ENCODE measurements at regions not wholly inside any gene's neighbourhood (a gene's known extent, or its start where the extent isn't known, plus 50 kb on each side); places are given as distances from the start of the nearest gene placed in this dataset.

GRCh38 chr6:22030730-22031619, 265.9 kb downstream of the PRL start:
- CTCF ChIA-PET: no interaction called here
- DNase-seq: no peak
- Mint-ChIP-seq H3K27me3 (no peaks in the 10 kb centered on the region), H3K9me3 (ENCODE audit: low read depth) (peaks cover 5% of the 10 kb centered on the region), H3K4me1 (peaks cover under 1% of the 10 kb centered on the region), H3K36me3 (no peaks in the 10 kb centered on the region), H3K4me3 (no peak overlapping the region), H3K27ac (no peak overlapping the region)
- no peak for ATAC-seq

- H3K27ac Mint-ChIP-seq: no peak overlapping the region
- H3K9me3 Mint-ChIP-seq (ENCODE audit: low read depth): peaks cover 5% of the 10 kb centered on the region
- ATAC-seq (no peak), DNase-seq (no peak)
- no peaks in the 10 kb centered on the region for H3K36me3 Mint-ChIP-seq
- CTCF ChIA-PET: interaction anchor here (0.7 kb wide), 1 partner anchor 11 kb away, joined by 3 read pairs; no protein-coding TSS in a partner anchor
- no peaks in the 10 kb centered on the region for H3K27me3 Mint-ChIP-seq
- H3K4me3 Mint-ChIP-seq: no peak overlapping the region
- H3K4me1 Mint-ChIP-seq: no peaks in the 10 kb centered on the region
Observed at GRCh38 chr6:22035690-22036089, 261.1 kb downstream of the PRL start.

- H3K27ac Mint-ChIP-seq: no peak overlapping the region
- no peak overlapping the region for H3K4me3 Mint-ChIP-seq
- ATAC-seq (no peak), DNase-seq (no peak)
- no peaks in the 10 kb centered on the region for H3K4me1 Mint-ChIP-seq
- CTCF ChIA-PET: no interaction called here
- H3K36me3 Mint-ChIP-seq: no peaks in the 10 kb centered on the region
- peaks cover 5% of the 10 kb centered on the region for H3K9me3 Mint-ChIP-seq (ENCODE audit: low read depth)
- H3K27me3 Mint-ChIP-seq: no peaks in the 10 kb centered on the region
Observed at GRCh38 chr6:22036275-22036674, 260.6 kb downstream of the PRL start.

GRCh38 chr6:22036699-22037098, 260.1 kb downstream of the PRL start:
- Mint-ChIP-seq H3K4me3 (no peak overlapping the region), H3K27me3 (no peaks in the 10 kb centered on the region), H3K4me1 (no peaks in the 10 kb centered on the region), H3K27ac (no peak overlapping the region), H3K36me3 (no peaks in the 10 kb centered on the region), H3K9me3 (ENCODE audit: low read depth) (peaks cover 5% of the 10 kb centered on the region)
- CTCF ChIA-PET: no interaction called here
- ATAC-seq (no peak), DNase-seq (no peak)

GRCh38 chr6:22041797-22042480, 254.9 kb downstream of the PRL start:
- ATAC-seq (no peak), DNase-seq (no peak)
- Mint-ChIP-seq H3K36me3 (no peaks in the 10 kb centered on the region), H3K4me1 (no peaks in the 10 kb centered on the region), H3K9me3 (ENCODE audit: low read depth) (no peaks in the 10 kb centered on the region), H3K27me3 (no peaks in the 10 kb centered on the region), H3K27ac (no peak overlapping the region), H3K4me3 (no peak overlapping the region)
- CTCF ChIA-PET: no interaction called here

- ATAC-seq: no peak
- CTCF ChIA-PET: no interaction called here
- H3K4me1 Mint-ChIP-seq: no peaks in the 10 kb centered on the region
- H3K9me3 Mint-ChIP-seq (ENCODE audit: low read depth): no peaks in the 10 kb centered on the region
- no peak overlapping the region for H3K27ac Mint-ChIP-seq
- DNase-seq: no peak
- no peaks in the 10 kb centered on the region for H3K36me3 Mint-ChIP-seq
- no peak overlapping the region for H3K4me3 Mint-ChIP-seq
- no peaks in the 10 kb centered on the region for H3K27me3 Mint-ChIP-seq
Observed at GRCh38 chr6:22042706-22043105, 254.1 kb downstream of the PRL start.

GRCh38 chr6:22043284-22043962, 253.4 kb downstream of the PRL start:
- ATAC-seq (no peak), DNase-seq (no peak)
- CTCF ChIA-PET: no interaction called here
- H3K36me3 Mint-ChIP-seq: no peaks in the 10 kb centered on the region
- no peaks in the 10 kb centered on the region for H3K9me3 Mint-ChIP-seq (ENCODE audit: low read depth)
- H3K27ac Mint-ChIP-seq: no peak overlapping the region
- no peaks in the 10 kb centered on the region for H3K27me3 Mint-ChIP-seq
- H3K4me1 Mint-ChIP-seq: no peaks in the 10 kb centered on the region
- H3K4me3 Mint-ChIP-seq: no peak overlapping the region

- H3K4me1 Mint-ChIP-seq: no peaks in the 10 kb centered on the region
- no peaks in the 10 kb centered on the region for H3K36me3 Mint-ChIP-seq
- no peak overlapping the region for H3K27ac Mint-ChIP-seq
- no peak for ATAC-seq
- no peak overlapping the region for H3K4me3 Mint-ChIP-seq
- H3K9me3 Mint-ChIP-seq (ENCODE audit: low read depth): no peaks in the 10 kb centered on the region
- H3K27me3 Mint-ChIP-seq: no peaks in the 10 kb centered on the region
- no peak for DNase-seq
- CTCF ChIA-PET: no interaction called here
Observed at GRCh38 chr6:22045261-22045912, 251.4 kb downstream of the PRL start.

GRCh38 chr6:22049002-22049401, 247.8 kb downstream of the PRL start:
- no peaks in the 10 kb centered on the region for H3K27me3 Mint-ChIP-seq
- H3K9me3 Mint-ChIP-seq (ENCODE audit: low read depth): no peaks in the 10 kb centered on the region
- H3K4me3 Mint-ChIP-seq: no peak overlapping the region
- H3K4me1 Mint-ChIP-seq: no peaks in the 10 kb centered on the region
- CTCF ChIA-PET: no interaction called here
- no peak overlapping the region for H3K27ac Mint-ChIP-seq
- no peak for DNase-seq
- H3K36me3 Mint-ChIP-seq: no peaks in the 10 kb centered on the region
- no peak for ATAC-seq

GRCh38 chr6:22053391-22053997, 243.3 kb downstream of the PRL start:
- Mint-ChIP-seq H3K27ac (no peak overlapping the region), H3K36me3 (no peaks in the 10 kb centered on the region), H3K4me1 (no peaks in the 10 kb centered on the region), H3K27me3 (no peaks in the 10 kb centered on the region), H3K4me3 (no peak overlapping the region), H3K9me3 (ENCODE audit: low read depth) (no peaks in the 10 kb centered on the region)
- CTCF ChIA-PET: interaction anchor here (0.6 to 1.3 kb wide), 2 partner anchors 52 to 1795 kb away, joined by 3 read pairs; no protein-coding TSS in a partner anchor
- DNase-seq: no peak
- no peak for ATAC-seq

- no peak overlapping the region for H3K27ac Mint-ChIP-seq
- H3K9me3 Mint-ChIP-seq (ENCODE audit: low read depth): no peaks in the 10 kb centered on the region
- ATAC-seq (no peak), DNase-seq (no peak)
- peaks cover 4% of the 10 kb centered on the region for H3K4me1 Mint-ChIP-seq
- H3K27me3 Mint-ChIP-seq: no peaks in the 10 kb centered on the region
- H3K4me3 Mint-ChIP-seq: no peak overlapping the region
- CTCF ChIA-PET: no interaction called here
- H3K36me3 Mint-ChIP-seq: no peaks in the 10 kb centered on the region
Observed at GRCh38 chr6:22056398-22056797, 240.4 kb downstream of the PRL start.

- no peak for DNase-seq
- ATAC-seq: no peak
- Mint-ChIP-seq H3K9me3 (ENCODE audit: low read depth) (no peaks in the 10 kb centered on the region), H3K27ac (no peak overlapping the region), H3K4me3 (no peak overlapping the region), H3K4me1 (peaks cover 11% of the 10 kb centered on the region), H3K27me3 (no peaks in the 10 kb centered on the region), H3K36me3 (no peaks in the 10 kb centered on the region)
- CTCF ChIA-PET: no interaction called here
Observed at GRCh38 chr6:22057962-22058361, 238.9 kb downstream of the PRL start.

GRCh38 chr6:22059126-22059525, 237.7 kb downstream of the PRL start:
- ATAC-seq (no peak), DNase-seq (no peak)
- Mint-ChIP-seq H3K36me3 (no peaks in the 10 kb centered on the region), H3K9me3 (ENCODE audit: low read depth) (no peaks in the 10 kb centered on the region), H3K27me3 (no peaks in the 10 kb centered on the region), H3K4me1 (peaks cover 17% of the 10 kb centered on the region), H3K4me3 (no peak overlapping the region), H3K27ac (no peak overlapping the region)
- CTCF ChIA-PET: no interaction called here

Data from activated CD8-positive, alpha-beta memory T cell treated with anti-CD3 and anti-CD28 coated beads, Interleukin-2, amount 10 ng/mL, durations not matched to agents 7 days and 5 days (primary cell).